ENCODE measurements at regions not wholly inside any gene's neighbourhood (a gene's known extent, or its start where the extent isn't known, plus 50 kb on each side); places are given as distances from the start of the nearest gene placed in this dataset.

- WGBS (ENCODE audit: low lambda C conversion rate) = 50% methylated on average over 5 of the region's 5 CpGs
- no peak overlapping the region for H2AFZ ChIP-seq (ENCODE audit: low read length)
- no peaks in the 10 kb centered on the region for H3K79me2 ChIP-seq (ENCODE audit: insufficient read depth, low read length)
- H3K27me3 ChIP-seq (ENCODE audit: control insufficient read depth in 1 of 2, insufficient read depth in 2 of 2, low read length in 2 of 2) = no peaks in the 10 kb centered on the region
- BruUV-seq (replicated peaks) = no TSS peak
- no peak for ATAC-seq
- no peaks in the 10 kb centered on the region for H3K9me3 ChIP-seq (ENCODE audit: low read length)
- no peaks in the 10 kb centered on the region for H3K4me1 ChIP-seq (ENCODE audit: insufficient read depth, low read length)
- intact Hi-C loops (cut with micrococcal nuclease; ENCODE audit: unreplicated experiment) (no loop called here), in situ Hi-C loops (cut with HindIII; ENCODE audit: extremely low pct_ligation_motif_present, low pct_unique_long_range_greater_than_20kb) (loop anchor here (10.0 to 25.0 kb wide), 2 partner anchors 325 to 723 kb away; no protein-coding TSS in a partner anchor)
- no peak overlapping the region for H3K27ac ChIP-seq (ENCODE audit: extremely low read length, insufficient read depth, low read length)
- DNase-seq (ENCODE audit: low spot score) = no peak
- no peak for TF ChIP-seq ZNF451 (CRISPR knock-in tag; IDR thresholded peaks at IDR 0.05)
- no peak overlapping the region for H3K4me3 ChIP-seq (replicated peaks in 1 of 3; ENCODE audit: insufficient read depth in 1 of 3, low read depth in 2 of 3, low read length in 3 of 3)
- FAIRE-seq = no peak
- H3K4me2 ChIP-seq (ENCODE audit: low read depth, low read length) = no peak overlapping the region
- H3K9ac ChIP-seq (ENCODE audit: insufficient read depth, low read depth, low read length) = no peak overlapping the region
- H3K36me3 ChIP-seq (replicated peaks in 1 of 2; ENCODE audit: control insufficient read depth in 1 of 2, insufficient read depth in 2 of 2, low read length in 2 of 2) = no peaks in the 10 kb centered on the region
- CTCF ChIA-PET (ENCODE audit: low intra/inter-chr PET ratio, low total read pairs) = interaction anchor here (2.5 kb wide), 1 partner anchor 161 kb away, joined by 20 read pairs; no protein-coding TSS in a partner anchor
- H4K20me1 ChIP-seq (ENCODE audit: insufficient read depth, low read length) = no peaks in the 10 kb centered on the region
- POLR2A ChIA-PET = no interaction called here
Measured at GRCh38 chr12:97309921-97310320, 152.7 kb upstream of the RMST start.

GRCh38 chr12:97312570-97313135 lies 150.0 kb upstream of the RMST start:
- no peaks in the 10 kb centered on the region for H3K36me3 ChIP-seq (replicated peaks in 1 of 2; ENCODE audit: control insufficient read depth in 1 of 2, insufficient read depth in 2 of 2, low read length in 2 of 2)
- no peak overlapping the region for H3K9ac ChIP-seq (ENCODE audit: insufficient read depth, low read depth, low read length)
- H3K4me2 ChIP-seq (ENCODE audit: low read depth, low read length) = no peak overlapping the region
- no peaks in the 10 kb centered on the region for H4K20me1 ChIP-seq (ENCODE audit: insufficient read depth, low read length)
- H2AFZ ChIP-seq (ENCODE audit: low read length) = no peak overlapping the region
- CTCF ChIA-PET (ENCODE audit: low intra/inter-chr PET ratio, low total read pairs) = no interaction called here
- H3K27ac ChIP-seq (ENCODE audit: extremely low read length, insufficient read depth, low read length) = no peak overlapping the region
- WGBS (ENCODE audit: low lambda C conversion rate) = 35% methylated on average over 3 of the region's 3 CpGs
- intact Hi-C loops (cut with micrococcal nuclease; ENCODE audit: unreplicated experiment) = no loop called here
- POLR2A ChIA-PET = no interaction called here
- no peak overlapping the region for H3K4me3 ChIP-seq (replicated peaks in 1 of 3; ENCODE audit: insufficient read depth in 1 of 3, low read depth in 2 of 3, low read length in 3 of 3)
- no TSS peak for BruUV-seq (replicated peaks)
- DNase-seq (ENCODE audit: low spot score) = no peak
- ATAC-seq = no peak
- no peak for FAIRE-seq
- no peaks in the 10 kb centered on the region for H3K27me3 ChIP-seq (ENCODE audit: control insufficient read depth in 1 of 2, insufficient read depth in 2 of 2, low read length in 2 of 2)
- H3K79me2 ChIP-seq (ENCODE audit: insufficient read depth, low read length) = no peaks in the 10 kb centered on the region
- TF ChIP-seq ZKSCAN8 (CRISPR knock-in tag; IDR thresholded peaks at IDR 0.05; ENCODE audit: borderline replicate concordance) (no peak), STAG1 (CRISPR knock-in tag; IDR thresholded peaks at IDR 0.05) (peak; percentile 21; the same call in 1 of the 2 replicates)
- in situ Hi-C loops (cut with HindIII; ENCODE audit: extremely low pct_ligation_motif_present, low pct_unique_long_range_greater_than_20kb) = loop anchor here (25.0 kb wide), 1 partner anchor 725 kb away; no protein-coding TSS in a partner anchor
- H3K9me3 ChIP-seq (ENCODE audit: low read length) = no peaks in the 10 kb centered on the region
- H3K4me1 ChIP-seq (ENCODE audit: insufficient read depth, low read length) = no peaks in the 10 kb centered on the region
